ENCODE measurements at regions not wholly inside any gene's neighbourhood (a gene's known extent, or its start where the extent isn't known, plus 50 kb on each side); places are given as distances from the start of the nearest gene placed in this dataset.

DNA sequence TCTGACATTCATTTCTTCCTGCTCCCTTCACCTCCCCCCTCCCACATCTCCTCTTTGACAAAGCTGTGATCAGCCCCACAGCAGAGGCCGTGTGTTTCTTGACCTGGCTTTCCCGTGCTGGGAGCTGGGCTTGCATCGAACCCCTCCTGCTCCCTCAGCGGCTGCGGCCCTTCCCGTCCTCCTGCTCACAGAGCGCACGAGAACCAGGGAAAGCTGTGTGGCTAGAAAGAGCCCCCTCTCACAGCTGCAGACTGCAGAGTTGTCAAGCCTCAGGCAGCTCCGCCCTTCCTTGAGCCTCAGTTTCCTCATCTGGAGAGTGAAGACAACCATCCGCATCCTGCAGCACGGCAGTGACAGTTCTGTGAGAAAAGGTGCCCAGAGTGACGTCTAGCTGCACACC, 65.7 kb upstream of the GLI2 start:
- no peak for TF ChIP-seq POLR2AphosphoS5 (IDR thresholded peaks at IDR 0.05)
- TF ChIP-seq, protein P1, sequence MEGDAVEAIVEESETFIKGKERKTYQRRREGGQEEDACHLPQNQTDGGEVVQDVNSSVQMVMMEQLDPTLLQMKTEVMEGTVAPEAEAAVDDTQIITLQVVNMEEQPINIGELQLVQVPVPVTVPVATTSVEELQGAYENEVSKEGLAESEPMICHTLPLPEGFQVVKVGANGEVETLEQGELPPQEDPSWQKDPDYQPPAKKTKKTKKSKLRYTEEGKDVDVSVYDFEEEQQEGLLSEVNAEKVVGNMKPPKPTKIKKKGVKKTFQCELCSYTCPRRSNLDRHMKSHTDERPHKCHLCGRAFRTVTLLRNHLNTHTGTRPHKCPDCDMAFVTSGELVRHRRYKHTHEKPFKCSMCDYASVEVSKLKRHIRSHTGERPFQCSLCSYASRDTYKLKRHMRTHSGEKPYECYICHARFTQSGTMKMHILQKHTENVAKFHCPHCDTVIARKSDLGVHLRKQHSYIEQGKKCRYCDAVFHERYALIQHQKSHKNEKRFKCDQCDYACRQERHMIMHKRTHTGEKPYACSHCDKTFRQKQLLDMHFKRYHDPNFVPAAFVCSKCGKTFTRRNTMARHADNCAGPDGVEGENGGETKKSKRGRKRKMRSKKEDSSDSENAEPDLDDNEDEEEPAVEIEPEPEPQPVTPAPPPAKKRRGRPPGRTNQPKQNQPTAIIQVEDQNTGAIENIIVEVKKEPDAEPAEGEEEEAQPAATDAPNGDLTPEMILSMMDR (IDR thresholded peaks at IDR 0.05) = no peak
- TF ChIP-seq POLR2A (IDR thresholded peaks at IDR 0.05) = no peak
- no peak for TF ChIP-seq EP300 (IDR thresholded peaks at IDR 0.05)

All from gastroesophageal sphincter (tissue), 3 donors.